HEK293 (cell line): ENCODE measurements at regions not wholly inside any gene's neighbourhood (a gene's known extent, or its start where the extent isn't known, plus 50 kb on each side); places are given as distances from the start of the nearest gene placed in this dataset.

ENCODE experiments used
- KLF8 ChIP-seq: fragments of 450-650 bp; formaldehyde crosslinking; IDR thresholded peaks from 2 replicates; pipeline ENCODE4 v1.5.1; 2016; ENCODE audit warnings: missing biosample characterization, missing genetic modification characterization
- SP2 ChIP-seq: fragments of 450-650 bp; formaldehyde crosslinking; IDR thresholded peaks from 2 replicates; pipeline ENCODE4 v1.5.1; 2016; ENCODE audit warnings: missing biosample characterization, missing genetic modification characterization
- TCF7L2 ChIP-seq: IDR thresholded peaks from 2 replicates; pipeline ENCODE4 v1.6.1; 2011; ENCODE audit warnings: low read depth, mild to moderate bottlenecking, inconsistent platforms, low read length, moderate library complexity, borderline replicate concordance
- ZBTB20 ChIP-seq: fragments of 450-650 bp; formaldehyde crosslinking; IDR thresholded peaks from 2 replicates; pipeline ENCODE4 v1.5.1; 2016; ENCODE audit warnings: missing biosample characterization, missing genetic modification characterization
- ZNF174 ChIP-seq: fragments of 450-650 bp; formaldehyde crosslinking; IDR thresholded peaks from 2 replicates; pipeline ENCODE4 v1.5.0; 2017; ENCODE audit warnings: missing biosample characterization, mild to moderate bottlenecking, missing genetic modification characterization
- ZNF18 ChIP-seq: fragments of 450-650 bp; formaldehyde crosslinking; IDR thresholded peaks from 2 replicates; pipeline ENCODE4 v1.5.1; 2016; ENCODE audit warnings: missing biosample characterization, missing genetic modification characterization
- ZNF311 ChIP-seq: fragments of 450-650 bp; formaldehyde crosslinking; IDR thresholded peaks from 2 replicates; pipeline ENCODE4 v1.5.1; 2017; ENCODE audit warnings: missing biosample characterization, missing genetic modification characterization, borderline replicate concordance
- ZNF624 ChIP-seq: fragments of 450-650 bp; formaldehyde crosslinking; IDR thresholded peaks from 2 replicates; pipeline ENCODE4 v1.5.1; 2017; ENCODE audit warnings: missing biosample characterization, missing genetic modification characterization
- ZNF707 ChIP-seq: fragments of 450-650 bp; formaldehyde crosslinking; IDR thresholded peaks from 2 replicates; pipeline ENCODE4 v1.5.1; 2016; ENCODE audit warnings: missing biosample characterization, missing genetic modification characterization
- ZNF747 ChIP-seq: fragments of 450-650 bp; formaldehyde crosslinking; IDR thresholded peaks from 2 replicates; pipeline ENCODE4 v1.5.1; 2016; ENCODE audit warnings: missing biosample characterization, missing genetic modification characterization
- ZNF843 ChIP-seq: fragments of 450-650 bp; formaldehyde crosslinking; IDR thresholded peaks from 2 replicates; pipeline ENCODE4 v1.5.1; 2016; ENCODE audit warnings: missing biosample characterization, missing genetic modification characterization
- TF ChIP-seq, protein P1 (sequence below): fragments of 450-650 bp; formaldehyde crosslinking; IDR thresholded peaks from 2 replicates; pipeline ENCODE4 v1.5.1; 2016; ENCODE audit warnings: missing biosample characterization, missing genetic modification characterization
- TF ChIP-seq, protein P2 (sequence below): fragments of 450-650 bp; formaldehyde crosslinking; IDR thresholded peaks from 2 replicates; pipeline ENCODE4 v1.5.1; 2016; ENCODE audit warnings: missing biosample characterization, missing genetic modification characterization

GRCh38 chr1:36689992-36690391 is 207.3 kb upstream of the CSF3R start:
- TF ChIP-seq ZNF747 (tag by site-specific recombination) (no peak), SP2 (no peak), ZNF18 (tag by site-specific recombination) (no peak), ZNF174 (no peak), ZNF843 (tag by site-specific recombination) (no peak), ZNF624 (tag by site-specific recombination) (no peak), ZNF707 (no peak), KLF8 (no peak), ZNF311 (tag by site-specific recombination) (no peak), TCF7L2 (no peak), ZBTB20 (tag by site-specific recombination) (no peak)
- TF ChIP-seq, protein P1, sequence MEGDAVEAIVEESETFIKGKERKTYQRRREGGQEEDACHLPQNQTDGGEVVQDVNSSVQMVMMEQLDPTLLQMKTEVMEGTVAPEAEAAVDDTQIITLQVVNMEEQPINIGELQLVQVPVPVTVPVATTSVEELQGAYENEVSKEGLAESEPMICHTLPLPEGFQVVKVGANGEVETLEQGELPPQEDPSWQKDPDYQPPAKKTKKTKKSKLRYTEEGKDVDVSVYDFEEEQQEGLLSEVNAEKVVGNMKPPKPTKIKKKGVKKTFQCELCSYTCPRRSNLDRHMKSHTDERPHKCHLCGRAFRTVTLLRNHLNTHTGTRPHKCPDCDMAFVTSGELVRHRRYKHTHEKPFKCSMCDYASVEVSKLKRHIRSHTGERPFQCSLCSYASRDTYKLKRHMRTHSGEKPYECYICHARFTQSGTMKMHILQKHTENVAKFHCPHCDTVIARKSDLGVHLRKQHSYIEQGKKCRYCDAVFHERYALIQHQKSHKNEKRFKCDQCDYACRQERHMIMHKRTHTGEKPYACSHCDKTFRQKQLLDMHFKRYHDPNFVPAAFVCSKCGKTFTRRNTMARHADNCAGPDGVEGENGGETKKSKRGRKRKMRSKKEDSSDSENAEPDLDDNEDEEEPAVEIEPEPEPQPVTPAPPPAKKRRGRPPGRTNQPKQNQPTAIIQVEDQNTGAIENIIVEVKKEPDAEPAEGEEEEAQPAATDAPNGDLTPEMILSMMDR, result no peak
- TF ChIP-seq, protein P2, sequence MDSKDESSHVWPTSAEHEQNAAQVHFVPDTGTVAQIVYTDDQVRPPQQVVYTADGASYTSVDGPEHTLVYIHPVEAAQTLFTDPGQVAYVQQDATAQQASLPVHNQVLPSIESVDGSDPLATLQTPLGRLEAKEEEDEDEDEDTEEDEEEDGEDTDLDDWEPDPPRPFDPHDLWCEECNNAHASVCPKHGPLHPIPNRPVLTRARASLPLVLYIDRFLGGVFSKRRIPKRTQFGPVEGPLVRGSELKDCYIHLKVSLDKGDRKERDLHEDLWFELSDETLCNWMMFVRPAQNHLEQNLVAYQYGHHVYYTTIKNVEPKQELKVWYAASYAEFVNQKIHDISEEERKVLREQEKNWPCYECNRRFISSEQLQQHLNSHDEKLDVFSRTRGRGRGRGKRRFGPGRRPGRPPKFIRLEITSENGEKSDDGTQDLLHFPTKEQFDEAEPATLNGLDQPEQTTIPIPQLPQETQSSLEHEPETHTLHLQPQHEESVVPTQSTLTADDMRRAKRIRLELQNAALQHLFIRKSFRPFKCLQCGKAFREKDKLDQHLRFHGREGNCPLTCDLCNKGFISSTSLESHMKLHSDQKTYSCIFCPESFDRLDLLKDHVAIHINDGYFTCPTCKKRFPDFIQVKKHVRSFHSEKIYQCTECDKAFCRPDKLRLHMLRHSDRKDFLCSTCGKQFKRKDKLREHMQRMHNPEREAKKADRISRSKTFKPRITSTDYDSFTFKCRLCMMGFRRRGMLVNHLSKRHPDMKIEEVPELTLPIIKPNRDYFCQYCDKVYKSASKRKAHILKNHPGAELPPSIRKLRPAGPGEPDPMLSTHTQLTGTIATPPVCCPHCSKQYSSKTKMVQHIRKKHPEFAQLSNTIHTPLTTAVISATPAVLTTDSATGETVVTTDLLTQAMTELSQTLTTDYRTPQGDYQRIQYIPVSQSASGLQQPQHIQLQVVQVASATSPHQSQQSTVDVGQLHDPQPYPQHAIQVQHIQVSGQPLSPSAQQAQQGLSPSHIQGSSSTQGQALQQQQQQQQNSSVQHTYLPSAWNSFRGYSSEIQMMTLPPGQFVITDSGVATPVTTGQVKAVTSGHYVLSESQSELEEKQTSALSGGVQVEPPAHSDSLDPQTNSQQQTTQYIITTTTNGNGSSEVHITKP (tag by site-specific recombination), result no peak
